ENCODE measurements at regions not wholly inside any gene's neighbourhood (a gene's known extent, or its start where the extent isn't known, plus 50 kb on each side); places are given as distances from the start of the nearest gene placed in this dataset.

- H3K4me1 ChIP-seq (ENCODE audit: insufficient read depth), result no peaks in the 10 kb centered on the region
- no peaks in the 10 kb centered on the region for H3K36me3 ChIP-seq (ENCODE audit: low read depth)
- no peak for TF ChIP-seq EZH2phosphoT487 (IDR thresholded peaks at IDR 0.05; ENCODE audit: insufficient read depth, low read depth)
- TF ChIP-seq EZH2 (IDR thresholded peaks at IDR 0.05; ENCODE audit: insufficient read depth, poor library complexity, severe bottlenecking), result no peak
- 24 to 30% methylated on average over 2 of the region's 2 CpGs for WGBS, 2 experiments (ENCODE audit: low coverage in 1 of 2, low lambda C conversion rate in 2 of 2, missing lambda C conversion rate in 2 of 2)
- H3K4me3 ChIP-seq, result no peak overlapping the region
- no peaks in the 10 kb centered on the region for H3K27me3 ChIP-seq (replicated peaks; ENCODE audit: insufficient read depth)
- no peaks in the 10 kb centered on the region for H3F3A ChIP-seq (ENCODE audit: insufficient read depth)
- DNase-seq, result no peak
- H3K9me2 ChIP-seq (ENCODE audit: insufficient read depth), result no peaks in the 10 kb centered on the region
- no peak overlapping the region for H3K27ac ChIP-seq
- no peaks in the 10 kb centered on the region for H3K9me3 ChIP-seq (ENCODE audit: low read depth)
- no peaks in the 10 kb centered on the region for H3K79me2 ChIP-seq (ENCODE audit: insufficient read depth)
- in situ Hi-C loops (cut with MboI), result no loop called here
- H2AFZ ChIP-seq, result no peak overlapping the region
- H3K4me2 ChIP-seq (ENCODE audit: unreplicated experiment), result no peak overlapping the region
- no peak overlapping the region for H3K9ac ChIP-seq
- H4K20me1 ChIP-seq (ENCODE audit: insufficient read depth), result no peaks in the 10 kb centered on the region
These were observed 259.9 kb upstream of the ATP11B start for GRCh38 chr3:182533394-182533793.

DNA sequence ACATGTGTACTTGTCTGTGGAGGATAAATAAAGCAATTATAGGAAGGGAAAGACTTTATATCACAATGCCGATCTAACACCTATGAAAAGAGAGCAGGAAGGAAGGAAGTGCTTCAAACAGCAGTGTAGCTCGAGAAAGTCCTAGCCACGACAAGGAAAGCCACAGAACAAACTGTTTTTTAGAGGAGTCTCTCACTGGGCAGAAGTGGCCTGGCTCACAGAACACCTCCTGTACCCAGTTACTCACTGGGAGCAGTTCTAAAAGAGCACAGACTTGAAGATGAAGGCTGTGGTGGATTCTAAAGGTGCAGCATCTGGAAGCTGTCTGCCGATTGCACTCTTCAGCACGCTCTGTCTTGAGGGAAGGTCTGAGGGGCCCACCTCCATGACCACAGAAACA lies 248.8 kb upstream of the ATP11B start:
- TF ChIP-seq EZH2phosphoT487 (IDR thresholded peaks at IDR 0.05; ENCODE audit: insufficient read depth, low read depth) (no peak), EZH2 (IDR thresholded peaks at IDR 0.05; ENCODE audit: insufficient read depth, poor library complexity, severe bottlenecking) (no peak)
- H3K9me3 ChIP-seq (ENCODE audit: low read depth), result no peaks in the 10 kb centered on the region
- H3K9ac ChIP-seq, result no peak overlapping the region
- in situ Hi-C loops (cut with MboI), result no loop called here
- H3K4me3 ChIP-seq, result no peak overlapping the region
- H3K27me3 ChIP-seq (replicated peaks; ENCODE audit: insufficient read depth), result no peaks in the 10 kb centered on the region
- H3K36me3 ChIP-seq (ENCODE audit: low read depth), result no peaks in the 10 kb centered on the region
- H3K4me2 ChIP-seq (ENCODE audit: unreplicated experiment), result no peak overlapping the region
- no peaks in the 10 kb centered on the region for H3F3A ChIP-seq (ENCODE audit: insufficient read depth)
- H3K9me2 ChIP-seq (ENCODE audit: insufficient read depth), result no peaks in the 10 kb centered on the region
- WGBS, 2 experiments (ENCODE audit: low coverage in 1 of 2, low lambda C conversion rate in 2 of 2, missing lambda C conversion rate in 2 of 2), result 24 to 27% methylated on average over 5 of the region's 5 CpGs
- no peaks in the 10 kb centered on the region for H3K79me2 ChIP-seq (ENCODE audit: insufficient read depth)
- H2AFZ ChIP-seq, result no peak overlapping the region
- no peaks in the 10 kb centered on the region for H3K4me1 ChIP-seq (ENCODE audit: insufficient read depth)
- H4K20me1 ChIP-seq (ENCODE audit: insufficient read depth), result no peaks in the 10 kb centered on the region
- H3K27ac ChIP-seq, result no peak overlapping the region
- DNase-seq, result no peak

- Histone ChIP-seq H2AFZ (no peak overlapping the region), H3K9ac (no peak overlapping the region), H3K9me2 (ENCODE audit: insufficient read depth) (no peaks in the 10 kb centered on the region), H3K36me3 (ENCODE audit: low read depth) (no peaks in the 10 kb centered on the region), H3K9me3 (ENCODE audit: low read depth) (no peaks in the 10 kb centered on the region), H3K27ac (no peak overlapping the region), H3F3A (ENCODE audit: insufficient read depth) (no peaks in the 10 kb centered on the region), H4K20me1 (ENCODE audit: insufficient read depth) (no peaks in the 10 kb centered on the region), H3K4me1 (ENCODE audit: insufficient read depth) (no peaks in the 10 kb centered on the region), H3K27me3 (replicated peaks; ENCODE audit: insufficient read depth) (no peaks in the 10 kb centered on the region), H3K4me2 (ENCODE audit: unreplicated experiment) (no peak overlapping the region), H3K79me2 (ENCODE audit: insufficient read depth) (no peaks in the 10 kb centered on the region), H3K4me3 (no peak overlapping the region)
- no peak for DNase-seq
- 33 to 64% methylated on average over 2 of the region's 2 CpGs for WGBS, 2 experiments (ENCODE audit: low coverage in 1 of 2, low lambda C conversion rate in 2 of 2, missing lambda C conversion rate in 2 of 2)
- in situ Hi-C loops (cut with MboI), result no loop called here
- TF ChIP-seq EZH2phosphoT487 (IDR thresholded peaks at IDR 0.05; ENCODE audit: insufficient read depth, low read depth), result no peak
- TF ChIP-seq EZH2 (IDR thresholded peaks at IDR 0.05; ENCODE audit: insufficient read depth, poor library complexity, severe bottlenecking), result no peak
These were observed 231.0 kb upstream of the ATP11B start for GRCh38 chr3:182562274-182562673.

DNA sequence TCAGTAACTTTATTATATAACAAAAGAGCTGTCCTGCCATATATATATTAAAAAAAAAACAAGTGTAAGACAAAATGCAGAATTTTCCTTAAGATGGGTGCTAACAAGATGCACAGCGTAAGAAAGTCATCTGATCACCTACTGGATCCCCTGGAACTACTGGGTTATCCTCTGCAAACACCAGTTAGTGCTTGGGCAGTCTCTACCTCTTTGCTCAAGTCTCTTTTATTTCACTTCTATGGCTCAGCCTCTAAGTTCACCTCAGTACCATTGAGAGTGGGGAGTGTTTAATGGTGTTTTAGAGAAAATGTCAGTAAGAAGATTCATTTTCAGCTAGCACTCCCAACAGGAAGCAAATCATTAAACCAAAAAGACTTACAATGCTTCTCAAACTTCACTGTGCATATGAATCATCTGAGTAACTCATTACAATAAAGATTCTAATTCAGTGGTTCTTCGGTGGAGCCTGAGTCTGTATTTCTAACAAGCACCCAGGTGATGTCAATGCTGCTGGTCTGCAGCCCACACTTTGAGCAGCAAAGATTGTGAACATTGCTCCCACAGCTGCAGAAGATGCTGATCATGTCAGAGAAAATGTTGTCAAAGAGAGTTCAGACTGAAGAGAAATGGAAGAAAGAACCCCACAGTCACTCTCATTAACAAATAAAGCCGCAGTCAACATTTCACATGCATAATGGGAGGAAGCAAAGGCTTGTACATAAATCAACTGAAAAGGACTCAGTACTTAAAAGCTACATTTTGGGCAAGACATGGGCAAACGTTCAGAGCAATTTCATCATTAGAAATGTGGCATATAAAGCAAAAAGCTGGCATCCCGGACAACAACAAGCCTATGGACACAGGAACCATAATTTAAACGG lies 227.1 kb upstream of the ATP11B start:
- no peak overlapping the region for H3K9ac ChIP-seq
- H3K27me3 ChIP-seq (replicated peaks; ENCODE audit: insufficient read depth), result no peaks in the 10 kb centered on the region
- H4K20me1 ChIP-seq (ENCODE audit: insufficient read depth), result no peaks in the 10 kb centered on the region
- H3K27ac ChIP-seq, result no peak overlapping the region
- TF ChIP-seq EZH2 (IDR thresholded peaks at IDR 0.05; ENCODE audit: insufficient read depth, poor library complexity, severe bottlenecking), result no peak
- TF ChIP-seq EZH2phosphoT487 (IDR thresholded peaks at IDR 0.05; ENCODE audit: insufficient read depth, low read depth), result no peak
- H2AFZ ChIP-seq, result no peak overlapping the region
- no peaks in the 10 kb centered on the region for H3K36me3 ChIP-seq (ENCODE audit: low read depth)
- no peak overlapping the region for H3K4me3 ChIP-seq
- no peaks in the 10 kb centered on the region for H3K9me3 ChIP-seq (ENCODE audit: low read depth)
- no peak overlapping the region for H3K4me2 ChIP-seq (ENCODE audit: unreplicated experiment)
- 10 to 14% methylated on average over 6 of the region's 6 CpGs for WGBS, 2 experiments (ENCODE audit: low coverage in 1 of 2, low lambda C conversion rate in 2 of 2, missing lambda C conversion rate in 2 of 2)
- H3K79me2 ChIP-seq (ENCODE audit: insufficient read depth), result no peaks in the 10 kb centered on the region
- no peaks in the 10 kb centered on the region for H3K9me2 ChIP-seq (ENCODE audit: insufficient read depth)
- no peaks in the 10 kb centered on the region for H3K4me1 ChIP-seq (ENCODE audit: insufficient read depth)
- in situ Hi-C loops (cut with MboI), result no loop called here
- H3F3A ChIP-seq (ENCODE audit: insufficient read depth), result no peaks in the 10 kb centered on the region
- DNase-seq, result no peak

Measured in GM23248 (cell line).